SH-SY5Y (cell line): ENCODE measurements at regions not wholly inside any gene's neighbourhood (a gene's known extent, or its start where the extent isn't known, plus 50 kb on each side); places are given as distances from the start of the nearest gene placed in this dataset.

Experiments
- GATA2 ChIP-seq: IDR thresholded peaks from 2 replicates; pipeline ENCODE4 v1.6.1; 2011; ENCODE audit warnings: mild to moderate bottlenecking, low read depth, low read length
- GATA3 ChIP-seq: IDR thresholded peaks from 2 replicates; pipeline ENCODE4 v1.6.1; 2011; ENCODE audit warnings: low read depth, mild to moderate bottlenecking, low read length, moderate library complexity

- TF ChIP-seq GATA2, result no peak
- TF ChIP-seq GATA3, result no peak
Measured at GRCh38 chr10:6953271-6953801, 373.3 kb upstream of the PRKCQ start.

- no peak for TF ChIP-seq GATA2
- TF ChIP-seq GATA3, result no peak
Measured at GRCh38 chr10:6951732-6952131, 371.7 kb upstream of the PRKCQ start.

- TF ChIP-seq GATA2, result no peak
Measured at GRCh38 chr10:6950133-6950532, 370.1 kb upstream of the PRKCQ start.

GRCh38 chr10:6944436-6944835, 364.4 kb upstream of the PRKCQ start:
- TF ChIP-seq GATA3 (no peak), GATA2 (no peak)

GRCh38 chr10:6938384-6938783, 358.3 kb upstream of the PRKCQ start:
- TF ChIP-seq GATA3 (no peak), GATA2 (no peak)

GRCh38 chr10:6936931-6937330, 356.9 kb upstream of the PRKCQ start:
- TF ChIP-seq GATA3, result no peak

GRCh38 chr10:6929148-6929830, 349.2 kb upstream of the PRKCQ start:
- TF ChIP-seq GATA2, result no peak
- TF ChIP-seq GATA3, result no peak

GRCh38 chr10:6928586-6928985, 348.5 kb upstream of the PRKCQ start:
- TF ChIP-seq GATA2 (no peak), GATA3 (no peak)

- no peak for TF ChIP-seq GATA3
Measured at GRCh38 chr10:6926971-6927370, 346.9 kb upstream of the PRKCQ start.

- TF ChIP-seq GATA2 (no peak), GATA3 (no peak)
Measured at GRCh38 chr10:6925146-6925545, 345.1 kb upstream of the PRKCQ start.

- TF ChIP-seq GATA3 (no peak), GATA2 (no peak)
Measured at GRCh38 chr10:6924166-6924565, 344.1 kb upstream of the PRKCQ start.

- TF ChIP-seq GATA3 (no peak), GATA2 (no peak)
Measured at GRCh38 chr10:6920072-6921019, 340.3 kb upstream of the PRKCQ start.

GRCh38 chr10:6919077-6919476, 339.0 kb upstream of the PRKCQ start:
- no peak for TF ChIP-seq GATA2
- no peak for TF ChIP-seq GATA3

GRCh38 chr10:6918305-6918704, 338.2 kb upstream of the PRKCQ start:
- TF ChIP-seq GATA2 (no peak), GATA3 (no peak)

- TF ChIP-seq GATA2, result no peak
- TF ChIP-seq GATA3, result no peak
Measured at GRCh38 chr10:6917125-6917524, 337.0 kb upstream of the PRKCQ start.
